ENCODE measurements at regions not wholly inside any gene's neighbourhood (a gene's known extent, or its start where the extent isn't known, plus 50 kb on each side); places are given as distances from the start of the nearest gene placed in this dataset.
A peak's percentile ranks its signal among the peaks of the same experiment; 100 is the strongest.

- no peak for DNase-seq
Observed at GRCh38 chr4:83837614-83838308, 301.9 kb downstream of the GPAT3 start.

- no peak for DNase-seq
Observed at GRCh38 chr4:83833920-83834319, 298.0 kb downstream of the GPAT3 start.

GRCh38 chr4:83832110-83832825, 296.4 kb downstream of the GPAT3 start:
- no peak for DNase-seq

GRCh38 chr4:83831588-83831987, 295.7 kb downstream of the GPAT3 start:
- no peak for DNase-seq

GRCh38 chr4:83830138-83830888, 294.4 kb downstream of the GPAT3 start:
- no peak for DNase-seq

GRCh38 chr4:83828601-83829000, 292.7 kb downstream of the GPAT3 start:
- no peak for DNase-seq

GRCh38 chr4:83821493-83821892, 285.6 kb downstream of the GPAT3 start:
- no peak for DNase-seq

- DNase-seq = no peak
Observed at GRCh38 chr4:83819582-83819981, 283.7 kb downstream of the GPAT3 start.

GRCh38 chr4:83810428-83810827, 274.5 kb downstream of the GPAT3 start:
- no peak for DNase-seq

- no peak for DNase-seq
Observed at GRCh38 chr4:83809581-83809980, 273.7 kb downstream of the GPAT3 start.

- DNase-seq = no peak
Observed at GRCh38 chr4:83793481-83793880, 257.6 kb downstream of the GPAT3 start.

- DNase-seq = no peak
Observed at GRCh38 chr4:83785891-83786290, 250.0 kb downstream of the GPAT3 start.

- DNase-seq = no peak
Observed at GRCh38 chr4:83783215-83783614, 247.3 kb downstream of the GPAT3 start.

GRCh38 chr4:83782591-83782990, 246.7 kb downstream of the GPAT3 start:
- DNase-seq = peak; percentile 64

- DNase-seq = no peak
Observed at GRCh38 chr4:83781434-83781833, 245.5 kb downstream of the GPAT3 start.

- DNase-seq = no peak
Observed at GRCh38 chr4:83780053-83780733, 244.3 kb downstream of the GPAT3 start.

- DNase-seq = no peak
Observed at GRCh38 chr4:83779103-83780052, 243.5 kb downstream of the GPAT3 start.

GRCh38 chr4:83772685-83773084, 236.8 kb downstream of the GPAT3 start:
- no peak for DNase-seq

- DNase-seq = peak; percentile 77
Observed at GRCh38 chr4:83771113-83771705, 235.3 kb downstream of the GPAT3 start.

- DNase-seq = no peak
Observed at GRCh38 chr4:83768146-83768545, 232.2 kb downstream of the GPAT3 start.

- no peak for DNase-seq
Observed at GRCh38 chr4:83767067-83767466, 231.2 kb downstream of the GPAT3 start.

GRCh38 chr4:83759611-83760010, 223.7 kb downstream of the GPAT3 start:
- no peak for DNase-seq
